ENCODE measurements at regions not wholly inside any gene's neighbourhood (a gene's known extent, or its start where the extent isn't known, plus 50 kb on each side); places are given as distances from the start of the nearest gene placed in this dataset.

- no peak for TF ChIP-seq POLR2A (IDR thresholded peaks at IDR 0.05; ENCODE audit: low read depth, low read length)
- no peak for TF ChIP-seq POLR2AphosphoS5 (IDR thresholded peaks at IDR 0.05; ENCODE audit: low read depth, low read length)
Observed at GRCh38 chr5:68883436-68883835, 210.4 kb upstream of the SLC30A5 start.

All from GM12892 (cell line).